ENCODE measurements at regions not wholly inside any gene's neighbourhood (a gene's known extent, or its start where the extent isn't known, plus 50 kb on each side); places are given as distances from the start of the nearest gene placed in this dataset.

DNA sequence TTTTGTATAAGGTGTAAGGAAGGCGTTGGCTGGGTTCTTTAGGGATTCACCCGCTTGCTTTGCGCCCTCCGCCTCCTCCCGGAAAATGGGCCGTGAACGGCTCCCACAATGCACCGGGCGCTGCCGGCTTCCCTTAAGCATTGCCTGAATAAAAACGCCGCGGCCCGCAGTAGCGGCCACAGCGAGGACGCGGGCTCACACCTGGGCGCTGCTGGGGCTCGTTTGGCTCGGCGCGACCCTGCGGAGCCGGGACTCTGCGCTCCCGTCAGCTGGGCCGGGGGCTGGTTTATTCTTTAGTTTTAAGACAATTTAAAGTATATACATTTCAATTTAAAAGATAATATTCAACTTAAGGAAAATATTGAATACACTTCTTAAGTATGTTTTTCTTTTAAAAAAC lies 343.5 kb upstream of the RGMA start:
- DNase-seq (ENCODE audit: extremely low read depth, low read depth): no peak
- TF ChIP-seq, protein P1, sequence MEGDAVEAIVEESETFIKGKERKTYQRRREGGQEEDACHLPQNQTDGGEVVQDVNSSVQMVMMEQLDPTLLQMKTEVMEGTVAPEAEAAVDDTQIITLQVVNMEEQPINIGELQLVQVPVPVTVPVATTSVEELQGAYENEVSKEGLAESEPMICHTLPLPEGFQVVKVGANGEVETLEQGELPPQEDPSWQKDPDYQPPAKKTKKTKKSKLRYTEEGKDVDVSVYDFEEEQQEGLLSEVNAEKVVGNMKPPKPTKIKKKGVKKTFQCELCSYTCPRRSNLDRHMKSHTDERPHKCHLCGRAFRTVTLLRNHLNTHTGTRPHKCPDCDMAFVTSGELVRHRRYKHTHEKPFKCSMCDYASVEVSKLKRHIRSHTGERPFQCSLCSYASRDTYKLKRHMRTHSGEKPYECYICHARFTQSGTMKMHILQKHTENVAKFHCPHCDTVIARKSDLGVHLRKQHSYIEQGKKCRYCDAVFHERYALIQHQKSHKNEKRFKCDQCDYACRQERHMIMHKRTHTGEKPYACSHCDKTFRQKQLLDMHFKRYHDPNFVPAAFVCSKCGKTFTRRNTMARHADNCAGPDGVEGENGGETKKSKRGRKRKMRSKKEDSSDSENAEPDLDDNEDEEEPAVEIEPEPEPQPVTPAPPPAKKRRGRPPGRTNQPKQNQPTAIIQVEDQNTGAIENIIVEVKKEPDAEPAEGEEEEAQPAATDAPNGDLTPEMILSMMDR (IDR thresholded peaks at IDR 0.05; ENCODE audit: low read depth, low read length): no peak

DNA sequence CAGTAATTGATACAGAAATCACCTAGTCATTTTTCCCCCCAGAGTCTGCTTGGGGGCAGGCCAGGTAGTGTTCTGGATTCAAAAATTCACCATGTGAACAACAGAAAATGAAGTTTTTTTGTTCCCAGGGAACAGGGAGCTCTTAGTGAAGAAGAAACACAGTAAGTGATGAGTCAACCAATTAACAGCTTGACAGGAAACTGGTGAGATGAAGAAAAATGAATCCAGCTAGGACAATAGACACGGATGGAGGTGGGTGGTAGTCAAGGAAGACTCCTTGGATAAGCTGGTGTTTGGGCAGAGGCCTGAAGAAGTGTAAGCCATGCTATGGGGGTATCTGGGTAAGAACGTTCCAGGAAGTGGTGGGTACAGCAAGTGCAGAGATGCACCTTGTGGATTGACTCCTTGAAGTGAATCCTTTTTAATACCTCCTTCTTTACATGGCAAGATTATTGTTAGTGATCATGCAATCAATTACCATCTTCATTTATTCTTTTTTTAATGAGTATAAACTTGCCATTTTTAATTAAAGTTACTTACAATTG lies 339.9 kb upstream of the RGMA start:
- DNase-seq (ENCODE audit: extremely low read depth, low read depth): no peak
- TF ChIP-seq, protein P1 (IDR thresholded peaks at IDR 0.05; ENCODE audit: low read depth, low read length): no peak

DNA sequence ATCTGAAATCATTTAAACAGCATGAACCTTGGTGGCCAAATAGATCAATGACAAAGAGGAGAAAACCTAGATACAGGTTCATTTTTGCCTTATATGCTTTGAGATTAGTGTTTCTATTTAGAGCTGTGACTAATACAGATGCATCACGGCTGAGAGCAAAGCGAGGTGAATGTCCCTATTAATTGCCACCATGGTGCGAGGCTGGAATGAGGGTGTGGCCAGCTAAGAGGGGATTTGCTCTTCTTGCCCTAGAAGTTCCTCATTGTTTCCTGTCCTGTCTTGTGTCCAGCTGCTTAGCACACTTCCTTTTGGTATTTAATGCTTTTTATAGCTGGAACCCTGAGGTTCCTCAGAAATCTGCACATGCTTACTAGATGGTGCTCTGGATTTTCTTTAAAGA lies 339.1 kb upstream of the RGMA start:
- TF ChIP-seq, protein P1 (IDR thresholded peaks at IDR 0.05; ENCODE audit: low read depth, low read length): no peak
- DNase-seq (ENCODE audit: extremely low read depth, low read depth): no peak

DNA sequence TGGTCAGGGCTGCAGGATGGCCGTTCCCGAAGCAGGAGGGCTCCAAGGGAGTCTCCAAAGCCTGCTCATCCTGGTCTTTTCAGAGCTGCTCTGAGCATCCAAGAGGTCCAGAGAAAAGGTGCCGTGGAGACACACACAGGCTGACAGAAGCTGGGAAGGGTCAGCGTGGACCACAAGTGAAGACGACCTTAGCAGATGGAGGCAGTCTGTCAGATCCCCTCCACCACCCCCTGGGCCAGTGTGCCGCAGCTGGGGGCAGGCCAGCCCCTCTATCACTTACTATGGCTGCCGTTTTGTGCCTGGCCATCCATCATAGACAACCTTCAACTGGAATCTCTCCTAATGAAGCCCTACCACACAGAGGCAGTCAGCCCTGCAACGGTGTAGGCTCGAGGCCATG lies 335.1 kb upstream of the RGMA start:
- no peak for DNase-seq (ENCODE audit: extremely low read depth, low read depth)
- TF ChIP-seq, protein P1 (IDR thresholded peaks at IDR 0.05; ENCODE audit: low read depth, low read length): no peak

DNA sequence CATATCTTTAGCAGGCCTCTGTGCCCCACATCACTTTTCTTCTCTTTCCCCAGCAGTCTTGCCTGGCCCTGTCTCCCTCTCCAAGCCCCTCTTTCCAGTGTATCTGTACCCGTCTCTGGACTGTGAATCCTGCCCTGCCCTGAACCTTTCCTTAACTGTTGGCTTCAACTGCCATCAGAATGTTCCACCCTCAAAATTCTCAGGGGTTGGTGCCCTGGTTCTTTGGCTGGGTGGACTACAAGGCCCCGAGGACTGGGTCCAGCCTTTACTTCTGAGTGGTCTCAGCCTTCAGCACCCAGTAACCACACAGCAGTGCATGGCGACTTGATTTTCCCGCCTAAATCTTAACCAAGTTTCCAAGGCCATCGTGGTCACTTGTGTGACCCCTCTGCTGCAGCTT lies 333.5 kb upstream of the RGMA start:
- no peak for DNase-seq (ENCODE audit: extremely low read depth, low read depth)
- TF ChIP-seq, protein P1 (IDR thresholded peaks at IDR 0.05; ENCODE audit: low read depth, low read length): no peak

DNA sequence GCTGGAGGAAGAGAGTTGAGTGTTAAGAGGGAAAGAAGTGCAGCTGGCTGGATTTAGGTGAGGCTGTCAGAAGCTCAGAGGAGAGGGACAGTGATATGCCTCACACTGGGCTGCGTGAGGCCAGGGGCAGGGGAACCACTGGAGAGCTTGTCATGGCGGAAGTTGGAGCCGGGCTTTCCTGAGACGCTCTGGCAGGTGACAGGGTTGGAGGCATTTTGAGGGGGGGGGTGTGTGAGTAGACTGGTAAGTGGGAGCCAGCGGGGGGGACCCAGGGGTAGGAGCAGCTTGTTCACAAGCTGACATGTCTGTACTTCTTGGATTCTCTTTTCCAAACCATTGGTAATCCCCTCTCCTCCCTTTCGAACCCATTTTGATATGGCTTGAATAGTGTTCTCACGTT lies 331.5 kb upstream of the RGMA start:
- TF ChIP-seq, protein P1 (IDR thresholded peaks at IDR 0.05; ENCODE audit: low read depth, low read length): no peak
- DNase-seq (ENCODE audit: extremely low read depth, low read depth): no peak

DNA sequence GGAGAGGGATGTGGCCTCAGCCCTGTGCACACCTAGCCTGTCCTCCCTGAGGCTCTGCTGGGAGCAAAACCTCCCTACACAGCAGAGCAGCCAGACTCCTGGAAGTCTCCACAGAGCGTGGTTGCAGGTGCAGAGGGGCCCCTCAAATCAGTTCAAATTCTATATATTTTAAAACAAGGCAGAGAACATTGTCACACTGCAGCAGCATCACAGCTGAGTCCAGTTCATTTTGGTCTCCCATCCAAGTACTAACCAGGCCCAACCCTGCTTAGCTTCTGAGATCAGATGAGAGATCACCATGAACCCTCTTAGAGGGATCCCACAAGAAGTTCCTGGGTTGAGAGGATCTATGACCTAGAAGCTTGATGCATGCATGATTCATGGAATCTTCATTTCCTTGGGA lies 331.0 kb upstream of the RGMA start:
- no peak for DNase-seq (ENCODE audit: extremely low read depth, low read depth)
- TF ChIP-seq, protein P1 (IDR thresholded peaks at IDR 0.05; ENCODE audit: low read depth, low read length): no peak

Data from AG09319 (cell line).